ENCODE measurements at regions not wholly inside any gene's neighbourhood (a gene's known extent, or its start where the extent isn't known, plus 50 kb on each side); places are given as distances from the start of the nearest gene placed in this dataset.

DNA sequence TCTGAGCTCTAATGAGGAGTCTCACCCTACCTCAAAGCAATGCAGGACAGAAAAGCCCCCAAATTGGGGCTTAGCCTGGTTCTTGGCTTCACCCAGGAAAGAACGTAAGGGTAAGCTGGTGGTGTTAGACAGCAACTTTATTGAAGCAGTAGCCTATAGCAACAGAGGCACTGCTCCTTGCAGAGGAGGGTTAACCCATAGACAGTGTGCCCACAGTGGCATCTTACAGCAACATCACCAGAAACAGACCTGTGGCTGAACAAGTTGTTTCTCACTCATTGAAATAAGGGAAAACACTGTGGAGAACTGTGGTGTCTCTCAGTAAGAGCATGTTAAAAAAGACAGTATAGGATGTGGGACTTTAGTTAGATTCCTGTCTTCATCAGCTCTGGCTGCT lies 80.4 kb upstream of the SPTLC3 start:
- H2AFZ ChIP-seq (ENCODE audit: low read length): no peak overlapping the region
- Mint-ChIP-seq H3K27me3 (ENCODE audit: low read depth) (peaks cover 5% of the 10 kb centered on the region; the same call in 1 of the 2 replicates), H3K36me3 (ENCODE audit: insufficient read depth in 1 of 3, low read depth in 3 of 3) (peaks cover 0 to under 1% (median 0%) of the 10 kb centered on the region in 3 experiments; a peak in 2 of 7 replicates), H3K27ac (no peak overlapping the region), H3K4me1 (peaks cover 32 to 36% of the 10 kb centered on the region in 2 experiments), H3K9me3 (no peaks in the 10 kb centered on the region), H3K4me3 (no peak overlapping the region)
- H3K4me1 ChIP-seq (ENCODE audit: insufficient read depth, low read length): no peaks in the 10 kb centered on the region
- no CpG with 5 or more reads among the region's 1 CpG for WGBS (ENCODE audit: extremely low coverage, insufficient read length, low lambda C conversion rate)
- H4K20me1 ChIP-seq (ENCODE audit: control insufficient read depth, insufficient read depth, insufficient read length): no peaks in the 10 kb centered on the region
- H2AK5ac ChIP-seq (ENCODE audit: insufficient read length, low read length): no peak overlapping the region
- no peaks in the 10 kb centered on the region for H3K23me2 ChIP-seq (ENCODE audit: insufficient read length, low read depth, low read length, poor library complexity, severe bottlenecking)
- no peak overlapping the region for H4K5ac ChIP-seq (ENCODE audit: insufficient read length, low read depth, low read length)
- no peak for DNase-seq
- no peak overlapping the region for H4K91ac ChIP-seq (ENCODE audit: insufficient read length, low read depth, low read length)
- no peak overlapping the region for H3K56ac ChIP-seq (ENCODE audit: insufficient read length, low read depth, low read length)
- no peak overlapping the region for H2BK20ac ChIP-seq (ENCODE audit: low read depth, low read length, poor library complexity, severe bottlenecking)
- no peaks in the 10 kb centered on the region for H3K79me1 ChIP-seq (ENCODE audit: insufficient read depth, low read depth, low read length, poor library complexity, severe bottlenecking)
- H3T11ph ChIP-seq (ENCODE audit: low read length): no peak overlapping the region
- no peak overlapping the region for H2BK15ac ChIP-seq (ENCODE audit: low read depth, low read length)
- H3K14ac ChIP-seq (ENCODE audit: insufficient read depth, low read length): no peak overlapping the region
- no peaks in the 10 kb centered on the region for H3K27me3 ChIP-seq (ENCODE audit: insufficient read depth, low read length)
- no peak overlapping the region for H2BK12ac ChIP-seq (ENCODE audit: insufficient read length, low read depth, low read length)
- no peak overlapping the region for H3K4me2 ChIP-seq (ENCODE audit: insufficient read depth, insufficient read length, low read length)
- H2BK120ac ChIP-seq (ENCODE audit: low read depth, low read length, poor library complexity, severe bottlenecking): no peak overlapping the region
- no peak overlapping the region for H4K8ac ChIP-seq (replicated peaks; ENCODE audit: insufficient read length, low read depth, low read length)
- H3K18ac ChIP-seq (ENCODE audit: insufficient read length, low read depth, low read length): no peak overlapping the region
- no peak overlapping the region for H3K4ac ChIP-seq (ENCODE audit: low read depth, low read length)
- TF ChIP-seq, protein P1, sequence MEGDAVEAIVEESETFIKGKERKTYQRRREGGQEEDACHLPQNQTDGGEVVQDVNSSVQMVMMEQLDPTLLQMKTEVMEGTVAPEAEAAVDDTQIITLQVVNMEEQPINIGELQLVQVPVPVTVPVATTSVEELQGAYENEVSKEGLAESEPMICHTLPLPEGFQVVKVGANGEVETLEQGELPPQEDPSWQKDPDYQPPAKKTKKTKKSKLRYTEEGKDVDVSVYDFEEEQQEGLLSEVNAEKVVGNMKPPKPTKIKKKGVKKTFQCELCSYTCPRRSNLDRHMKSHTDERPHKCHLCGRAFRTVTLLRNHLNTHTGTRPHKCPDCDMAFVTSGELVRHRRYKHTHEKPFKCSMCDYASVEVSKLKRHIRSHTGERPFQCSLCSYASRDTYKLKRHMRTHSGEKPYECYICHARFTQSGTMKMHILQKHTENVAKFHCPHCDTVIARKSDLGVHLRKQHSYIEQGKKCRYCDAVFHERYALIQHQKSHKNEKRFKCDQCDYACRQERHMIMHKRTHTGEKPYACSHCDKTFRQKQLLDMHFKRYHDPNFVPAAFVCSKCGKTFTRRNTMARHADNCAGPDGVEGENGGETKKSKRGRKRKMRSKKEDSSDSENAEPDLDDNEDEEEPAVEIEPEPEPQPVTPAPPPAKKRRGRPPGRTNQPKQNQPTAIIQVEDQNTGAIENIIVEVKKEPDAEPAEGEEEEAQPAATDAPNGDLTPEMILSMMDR (conservative IDR thresholded peaks at IDR 0.05): no peak
- no peaks in the 10 kb centered on the region for H3K79me2 ChIP-seq (ENCODE audit: insufficient read depth, low read length)
- no peak overlapping the region for H3K9ac ChIP-seq (ENCODE audit: extremely low read depth, insufficient read length, low read length)
- H2BK5ac ChIP-seq (ENCODE audit: insufficient read length, low read length): no peak overlapping the region
- H3K9me3 ChIP-seq (ENCODE audit: control insufficient read depth, low read depth, low read length): no peaks in the 10 kb centered on the region
- H3K23ac ChIP-seq (ENCODE audit: insufficient read length, low read depth, low read length): no peak overlapping the region
- no peak overlapping the region for H3K27ac ChIP-seq (ENCODE audit: insufficient read length, low read depth, low read length)
